ENCODE measurements at regions not wholly inside any gene's neighbourhood (a gene's known extent, or its start where the extent isn't known, plus 50 kb on each side); places are given as distances from the start of the nearest gene placed in this dataset.
"Not testable (repeated sequence)": the region's sequence is repeated elsewhere in the genome, so short reads cannot be mapped to it uniquely, and the experiment has no call there.

- Histone ChIP-seq H3K27ac (no peak overlapping the region), H3K4me3 (no peak overlapping the region), H3K4me1 (no peaks in the 10 kb centered on the region), H3K27me3 (no peaks in the 10 kb centered on the region), H3K9me3 (no peaks in the 10 kb centered on the region), H3K36me3 (no peaks in the 10 kb centered on the region)
- intact Hi-C loops (cut with DNase I), result no loop called here
- no peak for DNase-seq (ENCODE audit: extremely low spot score in 2 of 2)
- TF ChIP-seq POLR2AphosphoS5 (IDR thresholded peaks at IDR 0.05; ENCODE audit: insufficient read depth in 1 of 2, low read depth in 1 of 2) (no peak), CTCF (IDR thresholded peaks at IDR 0.05) (no peak), POLR2A (IDR thresholded peaks at IDR 0.05) (no peak)
These were observed 89.5 kb upstream of the ARX start for GRCh38 chrX:25105221-25105620.

GRCh38 chrX:25096522-25097045 is 80.8 kb upstream of the ARX start:
- intact Hi-C loops (cut with DNase I), result no loop called here
- no peaks in the 10 kb centered on the region for H3K27me3 ChIP-seq
- no peaks in the 10 kb centered on the region for H3K4me1 ChIP-seq
- DNase-seq (ENCODE audit: extremely low spot score in 2 of 2), result no peak
- H3K36me3 ChIP-seq, result no peaks in the 10 kb centered on the region
- H3K4me3 ChIP-seq, result no peak overlapping the region
- H3K9me3 ChIP-seq, result no peaks in the 10 kb centered on the region
- no peak overlapping the region for H3K27ac ChIP-seq
- TF ChIP-seq POLR2A (IDR thresholded peaks at IDR 0.05) (no peak), POLR2AphosphoS5 (IDR thresholded peaks at IDR 0.05; ENCODE audit: insufficient read depth in 1 of 2, low read depth in 1 of 2) (no peak), CTCF (IDR thresholded peaks at IDR 0.05) (no peak)

GRCh38 chrX:25091152-25091551 is 75.4 kb upstream of the ARX start:
- H3K36me3 ChIP-seq; H3K27ac ChIP-seq; H3K27me3 ChIP-seq; intact Hi-C loops (cut with DNase I); H3K4me3 ChIP-seq; H3K9me3 ChIP-seq; DNase-seq (ENCODE audit: extremely low spot score in 2 of 2); H3K4me1 ChIP-seq: not testable (repeated sequence)

DNA sequence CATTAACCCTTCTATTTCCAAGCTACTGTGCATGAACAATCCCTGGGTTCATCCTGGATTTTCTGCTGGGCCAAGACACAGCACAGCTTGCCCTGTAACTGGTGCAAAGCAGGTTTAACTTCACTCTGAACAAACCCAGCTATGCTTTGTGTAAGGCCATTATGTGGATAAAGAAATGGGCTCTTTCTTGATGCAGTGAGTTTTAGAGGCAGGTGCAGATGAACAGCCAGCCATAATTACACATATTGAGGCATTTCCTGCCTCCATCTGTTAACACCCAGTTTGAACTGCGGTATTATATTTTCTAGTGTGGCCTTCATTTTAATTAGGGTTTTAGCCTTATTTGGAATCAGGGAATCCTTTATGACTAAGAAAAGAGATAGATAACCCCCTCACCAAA is 68.7 kb upstream of the ARX start:
- intact Hi-C loops (cut with DNase I), result no loop called here
- H3K4me1 ChIP-seq, result no peaks in the 10 kb centered on the region
- H3K4me3 ChIP-seq, result no peak overlapping the region
- TF ChIP-seq CTCF (IDR thresholded peaks at IDR 0.05) (no peak), POLR2AphosphoS5 (IDR thresholded peaks at IDR 0.05; ENCODE audit: insufficient read depth in 1 of 2, low read depth in 1 of 2) (no peak), POLR2A (IDR thresholded peaks at IDR 0.05) (no peak)
- no peaks in the 10 kb centered on the region for H3K36me3 ChIP-seq
- H3K27me3 ChIP-seq, result no peaks in the 10 kb centered on the region
- H3K9me3 ChIP-seq, result no peaks in the 10 kb centered on the region
- H3K27ac ChIP-seq, result no peak overlapping the region
- no peak for DNase-seq (ENCODE audit: extremely low spot score in 2 of 2)

GRCh38 chrX:25083661-25084060 is 67.9 kb upstream of the ARX start:
- no peak for DNase-seq (ENCODE audit: extremely low spot score in 2 of 2)
- no peak overlapping the region for H3K4me3 ChIP-seq

More at GRCh38 chrX:25083661-25084060, 67.9 kb upstream of the ARX start:
- intact Hi-C loops (cut with DNase I), result no loop called here
- no peaks in the 10 kb centered on the region for H3K9me3 ChIP-seq
- H3K36me3 ChIP-seq, result no peaks in the 10 kb centered on the region
- no peaks in the 10 kb centered on the region for H3K4me1 ChIP-seq
- TF ChIP-seq POLR2AphosphoS5 (IDR thresholded peaks at IDR 0.05; ENCODE audit: insufficient read depth in 1 of 2, low read depth in 1 of 2), result no peak
- TF ChIP-seq POLR2A (IDR thresholded peaks at IDR 0.05), result no peak
- TF ChIP-seq CTCF (IDR thresholded peaks at IDR 0.05), result no peak
- H3K27me3 ChIP-seq, result no peaks in the 10 kb centered on the region
- H3K27ac ChIP-seq, result no peak overlapping the region

Measured in vagina (tissue), 2 donors.